Right atrium auricular region (tissue), 2 donors: ENCODE measurements at regions not wholly inside any gene's neighbourhood (a gene's known extent, or its start where the extent isn't known, plus 50 kb on each side); places are given as distances from the start of the nearest gene placed in this dataset.

Experiments
- DNase-seq: peaks from one replicate; pipeline ENCODE4 v3.0.0-alpha.2; 2019; ENCODE audit warnings: low spot score
- H3K27ac ChIP-seq, 2 donors: fragments of 200-600 bp; sonication (generic); 1 replicate in 1 of 2; 2 replicates in 1 of 2; pipeline ENCODE4 v1.5.1; 2016 to 2019
- H3K27me3 ChIP-seq, 2 donors: fragments of 200-600 bp; sonication (generic); one replicate each; pipeline versions ENCODE4 v1.5.1 to v1.6.0; 2017 to 2019
- H3K36me3 ChIP-seq: fragments of 200-600 bp; sonication (generic); one replicate; pipeline ENCODE4 v1.5.1; 2016
- H3K4me1 ChIP-seq, 2 donors: fragments of 200-600 bp; sonication (generic); one replicate each; pipeline versions ENCODE4 v1.5.1 to v1.6.0; 2017 to 2019
- H3K4me3 ChIP-seq, 2 donors: fragments of 200-600 bp; sonication (generic); 1 replicate in 1 of 2; 2 replicates in 1 of 2; pipeline ENCODE4 v1.5.1; 2017 to 2019; ENCODE audit warnings: mild to moderate bottlenecking in 1 of 2, moderate library complexity in 1 of 2
- H3K9me3 ChIP-seq, 2 donors: fragments of 200-600 bp; sonication (generic); one replicate each; pipeline ENCODE4 v1.5.1; 2019
- TF ChIP-seq, protein P1 (sequence below), 2 donors: fragments of 200-600 bp; sonication (generic); IDR thresholded peaks; one replicate each; pipeline ENCODE4 v1.5.1; 2019; ENCODE audit warnings: antibody characterized with exemption in 2 of 2

GRCh38 chrX:126985981-126986380 is 166.5 kb downstream of the PRR32 start:
- H3K4me3 ChIP-seq: no peak overlapping the region
- H3K27me3 ChIP-seq: no peaks in the 10 kb centered on the region
- TF ChIP-seq, protein P1, sequence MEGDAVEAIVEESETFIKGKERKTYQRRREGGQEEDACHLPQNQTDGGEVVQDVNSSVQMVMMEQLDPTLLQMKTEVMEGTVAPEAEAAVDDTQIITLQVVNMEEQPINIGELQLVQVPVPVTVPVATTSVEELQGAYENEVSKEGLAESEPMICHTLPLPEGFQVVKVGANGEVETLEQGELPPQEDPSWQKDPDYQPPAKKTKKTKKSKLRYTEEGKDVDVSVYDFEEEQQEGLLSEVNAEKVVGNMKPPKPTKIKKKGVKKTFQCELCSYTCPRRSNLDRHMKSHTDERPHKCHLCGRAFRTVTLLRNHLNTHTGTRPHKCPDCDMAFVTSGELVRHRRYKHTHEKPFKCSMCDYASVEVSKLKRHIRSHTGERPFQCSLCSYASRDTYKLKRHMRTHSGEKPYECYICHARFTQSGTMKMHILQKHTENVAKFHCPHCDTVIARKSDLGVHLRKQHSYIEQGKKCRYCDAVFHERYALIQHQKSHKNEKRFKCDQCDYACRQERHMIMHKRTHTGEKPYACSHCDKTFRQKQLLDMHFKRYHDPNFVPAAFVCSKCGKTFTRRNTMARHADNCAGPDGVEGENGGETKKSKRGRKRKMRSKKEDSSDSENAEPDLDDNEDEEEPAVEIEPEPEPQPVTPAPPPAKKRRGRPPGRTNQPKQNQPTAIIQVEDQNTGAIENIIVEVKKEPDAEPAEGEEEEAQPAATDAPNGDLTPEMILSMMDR (IDR thresholded peaks at IDR 0.05): no peak
- no peaks in the 10 kb centered on the region for H3K9me3 ChIP-seq
- H3K36me3 ChIP-seq: no peaks in the 10 kb centered on the region
- no peaks in the 10 kb centered on the region for H3K4me1 ChIP-seq
- peak overlapping the region in 1 of 2 donors; percentile 49 for H3K27ac ChIP-seq
- no peak for DNase-seq

DNA sequence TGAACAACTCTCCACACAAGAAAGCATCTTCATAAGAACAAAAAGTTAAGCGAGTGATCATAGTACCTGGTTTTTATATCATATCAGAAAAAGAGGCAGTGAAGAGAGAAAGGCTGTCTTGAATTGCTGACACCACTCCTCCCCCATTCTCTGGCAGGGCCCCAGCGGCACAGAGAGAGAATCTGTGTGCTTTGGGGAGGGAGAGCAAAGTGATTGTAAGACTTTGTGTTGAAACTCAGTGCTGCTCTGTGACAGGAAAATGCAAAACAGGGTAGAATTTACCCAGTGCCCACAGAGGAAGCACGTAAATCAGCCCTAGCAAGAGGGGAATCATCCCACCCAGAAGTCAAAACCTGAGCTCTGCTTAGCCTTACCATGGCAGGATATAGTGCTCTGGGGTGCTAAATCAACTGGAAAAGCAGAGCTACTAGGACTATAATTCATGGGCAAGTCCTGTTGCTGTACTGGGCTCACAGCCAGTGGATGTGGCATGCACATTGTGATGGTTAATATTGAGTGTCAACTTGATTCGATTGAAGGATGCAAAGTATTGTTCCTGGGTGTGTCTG is 174.6 kb downstream of the PRR32 start:
- Histone ChIP-seq H3K36me3 (no peaks in the 10 kb centered on the region), H3K27me3 (no peaks in the 10 kb centered on the region), H3K27ac (peak overlapping the region in 1 of 2 donors; percentile 15), H3K9me3 (no peaks in the 10 kb centered on the region), H3K4me3 (no peak overlapping the region), H3K4me1 (peaks cover 0 to 7% of the 10 kb centered on the region in 2 donors)
- DNase-seq: no peak
- TF ChIP-seq, protein P1 (IDR thresholded peaks at IDR 0.05): no peak

GRCh38 chrX:127011629-127012028 is 192.1 kb downstream of the PRR32 start:
- H3K36me3 ChIP-seq: no peaks in the 10 kb centered on the region
- H3K4me1 ChIP-seq: no peaks in the 10 kb centered on the region
- H3K9me3 ChIP-seq: peaks cover 0 to 7% of the 10 kb centered on the region in 2 donors
- TF ChIP-seq, protein P1 (IDR thresholded peaks at IDR 0.05): no peak
- no peak overlapping the region for H3K4me3 ChIP-seq
- H3K27me3 ChIP-seq: no peaks in the 10 kb centered on the region
- no peak for DNase-seq
- no peak overlapping the region for H3K27ac ChIP-seq

GRCh38 chrX:127025013-127025412 is 205.5 kb downstream of the PRR32 start:
- Histone ChIP-seq H3K4me3 (no peak overlapping the region), H3K27me3 (no peaks in the 10 kb centered on the region), H3K9me3 (no peaks in the 10 kb centered on the region), H3K4me1 (no peaks in the 10 kb centered on the region), H3K27ac (no peak overlapping the region), H3K36me3 (no peaks in the 10 kb centered on the region)
- TF ChIP-seq, protein P1 (IDR thresholded peaks at IDR 0.05): no peak
- DNase-seq: no peak

DNA sequence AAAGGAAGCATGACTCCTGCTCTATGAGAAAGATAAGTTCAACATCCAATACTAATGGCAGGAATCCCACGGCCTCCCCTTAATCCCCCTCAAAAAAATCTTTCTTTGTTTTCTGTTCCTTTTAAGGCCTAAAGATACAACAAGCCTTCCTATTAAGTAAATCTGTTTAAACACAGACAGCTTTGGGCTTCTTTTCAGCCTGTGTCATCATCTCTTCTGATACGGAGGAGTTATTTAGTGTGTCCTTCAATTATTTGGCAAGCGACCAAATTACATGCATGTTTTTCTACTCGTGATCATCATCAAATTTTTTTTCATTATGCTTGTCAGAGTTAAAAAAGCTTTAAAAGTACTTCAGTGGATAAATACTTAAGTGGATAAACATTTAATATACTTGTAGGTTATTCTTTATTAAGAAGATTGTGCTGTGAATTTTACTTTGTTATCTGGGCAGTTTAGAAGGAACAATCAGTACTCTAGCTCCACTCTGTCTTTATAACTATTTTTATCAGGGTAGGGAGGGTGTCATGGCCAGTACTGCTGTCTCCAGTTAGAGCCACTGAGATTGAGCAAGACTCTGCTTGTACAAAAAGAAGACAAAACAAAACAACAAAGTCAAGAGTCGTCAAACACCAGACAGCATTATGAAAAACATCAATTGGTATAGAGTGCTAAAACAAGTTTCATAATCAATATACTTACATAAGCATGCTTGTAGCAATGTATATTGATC is 210.7 kb downstream of the PRR32 start:
- peak overlapping the region; percentile 53 to 82 for H3K27ac ChIP-seq

More for the DNA sequence above, 210.7 kb downstream of the PRR32 start:
- no peaks in the 10 kb centered on the region for H3K9me3 ChIP-seq
- H3K4me3 ChIP-seq: no peak overlapping the region
- no peaks in the 10 kb centered on the region for H3K36me3 ChIP-seq
- no peak for DNase-seq
- no peaks in the 10 kb centered on the region for H3K27me3 ChIP-seq
- TF ChIP-seq, protein P1 (IDR thresholded peaks at IDR 0.05): no peak
- H3K4me1 ChIP-seq: no peaks in the 10 kb centered on the region
